HepG2 (cell line): ENCODE measurements at regions not wholly inside any gene's neighbourhood (a gene's known extent, or its start where the extent isn't known, plus 50 kb on each side); places are given as distances from the start of the nearest gene placed in this dataset.

Source experiments
- ATAC-seq: fragments of 200-7000 bp; cut with Tn5 transposase; 3 replicates; pipeline ENCODE4 v1.9.1; 2020; ENCODE audit warnings: mild to moderate bottlenecking, moderate library complexity
- BruUV-seq: library from RNA; stranded (reverse); fragments of 400-500 nt; replicated peaks from 2 replicates; lab custom pipeline; 2021; lab: Mats Ljungman, UMichigan
- CTCF ChIA-PET: fragments of 300-600 bp; formaldehyde crosslinking; extraction: SDS; loops from one replicate; lab custom pipeline; 2021; ENCODE audit warnings: low total read pairs, inconsistent platforms, low intra/inter-chr PET ratio; lab: Yijun Ruan, JAX
- POLR2A ChIA-PET: fragments of 350-600 bp; sonication (Branson Sonifier 250); formaldehyde crosslinking; loops from one replicate; lab custom pipeline; 2020; ENCODE audit warnings: antibody characterized with exemption, inconsistent platforms; lab: Yijun Ruan, JAX
- DNase-seq: peaks from one replicate; pipeline ENCODE4 v3.0.0-alpha.2; 2015; ENCODE audit warnings: low spot score
- FAIRE-seq: peaks from 3 replicates; lab custom pipeline; 2011; peaks lifted over from hg19 to GRCh38; lab: Jason Lieb, UNC
- H2AFZ ChIP-seq: one replicate; pipeline ENCODE4 v1.6.1; 2011; ENCODE audit warnings: low read length, inconsistent platforms
- H3K27ac ChIP-seq: fragments of 300-600 bp; 3 replicates; pipeline ENCODE4 v1.8.0; 2011; ENCODE audit warnings: mixed run types, mild to moderate bottlenecking, mixed read lengths, low read length, inconsistent platforms; ENCODE audit not compliant: insufficient read depth; ENCODE audit errors: extremely low read length
- H3K27me3 ChIP-seq, 2 experiments: fragments of 200-600 bp in 1 of 2; 2 replicates in 1 of 2; 3 replicates in 1 of 2; pipeline versions ENCODE4 v1.6.0 to v1.8.0; 2011; ENCODE audit warnings: low read length in 2 of 2, mild to moderate bottlenecking in 2 of 2, moderate library complexity in 2 of 2, inconsistent platforms in 1 of 2; ENCODE audit not compliant: insufficient read depth in 2 of 2, control insufficient read depth in 1 of 2
- H3K36me3 ChIP-seq, 2 experiments: fragments of 200-600 bp in 1 of 2; replicated peaks in 1 of 2; 2 replicates in 1 of 2; 3 replicates in 1 of 2; pipeline versions ENCODE4 v1.5.1 to v1.8.0; 2011; ENCODE audit warnings: low read length in 2 of 2, inconsistent platforms in 1 of 2; ENCODE audit not compliant: insufficient read depth in 2 of 2, control insufficient read depth in 1 of 2
- H3K4me1 ChIP-seq: 2 replicates; pipeline ENCODE4 v1.5.1; 2012; ENCODE audit warnings: low read length, inconsistent platforms; ENCODE audit not compliant: insufficient read depth
- H3K4me2 ChIP-seq: 2 replicates; pipeline ENCODE4 v1.6.0; 2011; ENCODE audit warnings: low read depth, low read length, inconsistent platforms
- H3K4me3 ChIP-seq, 3 experiments: fragments of 200-600 bp in 1 of 3; sonication (generic), shearing (Covaris generic) in 1 of 3; replicated peaks in 1 of 3; 2 replicates each; pipeline ENCODE4 v1.5.1; 2011 to 2016; ENCODE audit warnings: low read length in 3 of 3, inconsistent platforms in 2 of 3, low read depth in 2 of 3, mild to moderate bottlenecking in 2 of 3, control low read depth in 1 of 3, mixed read lengths in 1 of 3; ENCODE audit not compliant: insufficient read depth in 1 of 3
- H3K79me2 ChIP-seq: one replicate; pipeline ENCODE4 v1.6.1; 2011; ENCODE audit warnings: low read length, inconsistent platforms; ENCODE audit not compliant: insufficient read depth
- H3K9ac ChIP-seq: 2 replicates; pipeline ENCODE4 v1.6.0; 2011; ENCODE audit warnings: mild to moderate bottlenecking, low read depth, low read length, inconsistent platforms; ENCODE audit not compliant: insufficient read depth
- H3K9me3 ChIP-seq: 2 replicates; pipeline ENCODE4 v1.5.1; 2012; ENCODE audit warnings: mild to moderate bottlenecking, low read length
- H4K20me1 ChIP-seq: 2 replicates; pipeline ENCODE4 v1.6.0; 2011; ENCODE audit warnings: inconsistent platforms, mild to moderate bottlenecking, low read length, moderate library complexity; ENCODE audit not compliant: insufficient read depth
- HNRNPK ChIP-seq: fragments of 200-400 bp; formaldehyde crosslinking; IDR thresholded peaks from 2 replicates; pipeline ENCODE4 v1.6.1; 2018; ENCODE audit warnings: low read length, low read depth, moderate library complexity, mild to moderate bottlenecking; ENCODE audit not compliant: poor library complexity, severe bottlenecking
- ZNF138 ChIP-seq: sonication (generic); formaldehyde crosslinking; IDR thresholded peaks from 2 replicates; pipeline ENCODE4 v1.5.0; 2020; ENCODE audit warnings: mild to moderate bottlenecking, low read depth, missing genetic modification reagents
- ZNF430 ChIP-seq: sonication (generic); formaldehyde crosslinking; IDR thresholded peaks from 2 replicates; pipeline ENCODE4 v1.9.0; 2021; ENCODE audit warnings: mild to moderate bottlenecking, missing genetic modification reagents
- ZNF572 ChIP-seq: sonication (generic); formaldehyde crosslinking; IDR thresholded peaks from 2 replicates; pipeline ENCODE4 v1.5.1; 2020; ENCODE audit warnings: mild to moderate bottlenecking, missing genetic modification reagents
- WGBS: methylation state at CpG from one replicate; pipeline ENCODE4 v1.1.6; 2017; ENCODE audit warnings: low lambda C conversion rate; 5-methylcytosine and 5-hydroxymethylcytosine counted together
- in situ Hi-C: cut with HindIII; loops from 2 replicates; pipeline ENCODE4 v1.10.0; 2017; ENCODE audit warnings: low pct_unique_long_range_greater_than_20kb; ENCODE audit not compliant: extremely low pct_ligation_motif_present
- intact Hi-C: fragments of 100-400 bp; cut with micrococcal nuclease; formaldehyde crosslinking; loops from one replicate; pipeline ENCODE4 v1.10.0; 2022; ENCODE audit not compliant: unreplicated experiment
- TF ChIP-seq, protein P1 (sequence below): IDR thresholded peaks from 2 replicates; pipeline ENCODE4 v1.6.1; 2016

DNA sequence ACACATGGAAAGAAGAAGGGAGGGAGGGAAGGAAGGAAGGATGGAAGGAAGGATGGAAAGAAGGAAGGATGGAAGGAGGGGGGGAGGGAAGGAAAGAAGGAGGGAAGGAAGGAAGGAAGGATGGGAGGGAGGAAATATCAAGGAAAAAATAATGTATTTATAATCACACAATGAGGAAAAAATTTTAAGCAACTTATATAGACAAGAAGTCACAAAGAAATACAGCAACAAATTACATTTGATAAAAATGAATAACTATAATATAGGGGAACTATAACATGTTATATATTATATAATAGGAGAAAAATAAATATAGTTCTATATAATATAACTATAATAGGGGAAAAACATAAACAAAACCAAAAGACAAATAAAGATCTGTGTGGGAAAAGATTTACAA is 441.8 kb downstream of the LRATD1 start:
- TF ChIP-seq, protein P1, sequence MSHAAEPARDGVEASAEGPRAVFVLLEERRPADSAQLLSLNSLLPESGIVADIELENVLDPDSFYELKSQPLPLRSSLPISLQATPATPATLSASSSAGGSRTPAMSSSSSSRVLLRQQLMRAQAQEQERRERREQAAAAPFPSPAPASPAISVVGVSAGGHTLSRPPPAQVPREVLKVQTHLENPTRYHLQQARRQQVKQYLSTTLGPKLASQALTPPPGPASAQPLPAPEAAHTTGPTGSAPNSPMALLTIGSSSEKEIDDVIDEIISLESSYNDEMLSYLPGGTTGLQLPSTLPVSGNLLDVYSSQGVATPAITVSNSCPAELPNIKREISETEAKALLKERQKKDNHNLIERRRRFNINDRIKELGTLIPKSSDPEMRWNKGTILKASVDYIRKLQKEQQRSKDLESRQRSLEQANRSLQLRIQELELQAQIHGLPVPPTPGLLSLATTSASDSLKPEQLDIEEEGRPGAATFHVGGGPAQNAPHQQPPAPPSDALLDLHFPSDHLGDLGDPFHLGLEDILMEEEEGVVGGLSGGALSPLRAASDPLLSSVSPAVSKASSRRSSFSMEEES (CRISPR knock-in tag), result no peak
- no peak for TF ChIP-seq ZNF138 (CRISPR knock-in tag)
- peak; percentile 56 for TF ChIP-seq HNRNPK
- ATAC-seq, result no peak
- BruUV-seq, result no TSS peak

DNA sequence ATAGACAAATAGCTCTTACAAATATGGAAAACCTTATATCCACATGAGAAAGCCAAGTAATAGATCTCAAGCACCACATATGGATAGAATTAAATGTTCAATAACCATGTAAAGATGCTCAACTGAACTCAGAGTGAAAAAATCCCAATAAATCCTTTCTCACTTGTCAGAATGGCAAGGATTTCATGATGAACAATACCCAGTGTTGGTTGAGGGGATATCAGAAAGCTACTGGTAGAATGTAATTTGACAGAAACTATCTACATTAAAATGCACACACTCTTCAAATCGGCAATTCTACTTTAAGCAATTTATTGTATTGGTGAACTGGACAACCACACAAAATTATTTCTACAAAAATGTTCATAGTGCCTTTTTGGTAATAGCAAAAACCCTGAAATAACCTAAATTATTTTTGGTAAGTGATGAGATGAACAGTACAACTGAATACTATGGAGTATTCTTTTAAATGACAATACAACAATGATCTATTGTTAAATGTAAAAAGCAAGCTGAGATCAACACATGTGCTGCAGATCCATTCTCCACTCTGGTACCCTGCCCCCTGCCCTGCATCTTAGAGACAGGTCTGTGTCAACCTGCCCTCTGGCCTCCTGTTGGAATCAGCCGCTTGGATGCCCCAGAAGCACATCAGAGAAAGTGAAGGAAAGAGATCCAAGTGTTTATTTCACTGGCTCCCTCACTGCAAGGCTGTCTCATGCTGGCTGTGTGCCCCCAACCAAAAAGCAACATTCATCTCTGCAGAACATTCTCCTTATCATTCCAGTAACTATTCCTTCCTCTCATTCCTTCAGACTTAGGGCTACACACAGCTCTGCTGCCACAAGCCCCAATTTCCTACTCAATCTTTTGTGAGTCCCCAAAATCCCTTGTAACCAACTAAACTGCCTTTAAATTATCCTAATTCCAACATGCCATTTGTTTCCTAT is 442.5 kb downstream of the LRATD1 start:
- DNase-seq (no peak), ATAC-seq (no peak)
- no peaks in the 10 kb centered on the region for H4K20me1 ChIP-seq
- H3K4me3 ChIP-seq, result no peak overlapping the region
- H3K4me2 ChIP-seq, result no peak overlapping the region
- no peak overlapping the region for H3K9ac ChIP-seq
- H2AFZ ChIP-seq, result no peak overlapping the region
- no peak overlapping the region for H3K27ac ChIP-seq
- no peaks in the 10 kb centered on the region for H3K9me3 ChIP-seq
- ChIA-PET POLR2A (no interaction called here), CTCF (no interaction called here)
- no peaks in the 10 kb centered on the region for H3K4me1 ChIP-seq
- no peaks in the 10 kb centered on the region for H3K36me3 ChIP-seq
- intact Hi-C loops, result no loop called here
- H3K79me2 ChIP-seq, result no peaks in the 10 kb centered on the region
- BruUV-seq, result no TSS peak
- H3K27me3 ChIP-seq, result no peaks in the 10 kb centered on the region; a peak in 1 of 5 replicates
- TF ChIP-seq ZNF572 (CRISPR knock-in tag) (no peak), ZNF430 (no peak)
- TF ChIP-seq, protein P1 (CRISPR knock-in tag), result no peak
- TF ChIP-seq, all 625 proteins: peak for 0
- 0% methylated on average over 2 of the region's 2 CpGs for WGBS
- in situ Hi-C loops, result no loop called here
- no peak for FAIRE-seq

More for the DNA sequence above, 441.8 kb downstream of the LRATD1 start:
- Histone ChIP-seq H3K9me3 (no peaks in the 10 kb centered on the region), H3K4me1 (no peaks in the 10 kb centered on the region), H3K9ac (no peak overlapping the region), H3K36me3 (no peaks in the 10 kb centered on the region), H3K79me2 (no peaks in the 10 kb centered on the region), H3K27me3 (no peaks in the 10 kb centered on the region; a peak in 1 of 5 replicates), H2AFZ (no peak overlapping the region), H3K4me3 (no peak overlapping the region), H4K20me1 (no peaks in the 10 kb centered on the region), H3K4me2 (no peak overlapping the region), H3K27ac (no peak overlapping the region)
- DNase-seq (no peak), FAIRE-seq (no peak)
- in situ Hi-C loops (no loop called here), intact Hi-C loops (no loop called here)
- ChIA-PET POLR2A (no interaction called here), CTCF (no interaction called here)
